GM10248 (cell line): ENCODE measurements at regions not wholly inside any gene's neighbourhood (a gene's known extent, or its start where the extent isn't known, plus 50 kb on each side); places are given as distances from the start of the nearest gene placed in this dataset.
"Not testable (repeated sequence)": the region's sequence is repeated elsewhere in the genome, so short reads cannot be mapped to it uniquely, and the experiment has no call there.

Experiments used
- CTCF ChIA-PET: fragments of 300-600 bp; sonication (Branson Sonifier 250); formaldehyde crosslinking; extraction: SDS; loops from one replicate; lab custom pipeline; 2021; ENCODE audit warnings: antibody characterized with exemption; lab: Yijun Ruan, JAX
- POLR2A ChIA-PET: fragments of 350-650 bp; sonication (Branson Sonifier 250); formaldehyde crosslinking; extraction: SDS; loops from one replicate; lab custom pipeline; 2020; ENCODE audit warnings: antibody characterized with exemption; lab: Yijun Ruan, JAX
- DNase-seq: peaks from one replicate; pipeline ENCODE4 v3.0.0; 2012; ENCODE audit errors: extremely low spot score
- TF ChIP-seq, protein P1 (sequence below): IDR thresholded peaks from 2 replicates; pipeline ENCODE4 v1.5.1; 2012; ENCODE audit warnings: mild to moderate bottlenecking, low read depth; ENCODE audit errors: extremely low read depth, missing control alignments, control extremely low read depth

DNA sequence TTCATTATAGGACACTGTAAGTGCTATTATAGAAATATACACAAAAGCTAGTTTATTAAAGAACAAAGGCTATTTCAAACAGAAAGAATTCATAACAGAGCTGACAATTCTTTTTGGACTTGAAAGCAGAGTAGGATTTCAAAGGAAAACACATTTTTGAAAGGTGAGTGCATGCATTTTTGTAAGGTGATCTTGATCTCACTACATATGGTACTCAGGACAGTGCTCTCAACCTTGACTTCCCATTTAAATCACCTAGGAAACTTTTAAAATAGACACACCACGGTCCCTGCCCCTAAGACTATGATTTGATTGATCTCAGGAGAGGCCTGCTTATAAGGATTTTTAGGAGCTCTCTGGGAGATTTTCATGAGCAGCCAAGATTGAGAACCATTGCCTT is 1362.0 kb downstream of the CDH8 start:
- ChIA-PET POLR2A (no interaction called here), CTCF (no interaction called here)
- TF ChIP-seq, protein P1, sequence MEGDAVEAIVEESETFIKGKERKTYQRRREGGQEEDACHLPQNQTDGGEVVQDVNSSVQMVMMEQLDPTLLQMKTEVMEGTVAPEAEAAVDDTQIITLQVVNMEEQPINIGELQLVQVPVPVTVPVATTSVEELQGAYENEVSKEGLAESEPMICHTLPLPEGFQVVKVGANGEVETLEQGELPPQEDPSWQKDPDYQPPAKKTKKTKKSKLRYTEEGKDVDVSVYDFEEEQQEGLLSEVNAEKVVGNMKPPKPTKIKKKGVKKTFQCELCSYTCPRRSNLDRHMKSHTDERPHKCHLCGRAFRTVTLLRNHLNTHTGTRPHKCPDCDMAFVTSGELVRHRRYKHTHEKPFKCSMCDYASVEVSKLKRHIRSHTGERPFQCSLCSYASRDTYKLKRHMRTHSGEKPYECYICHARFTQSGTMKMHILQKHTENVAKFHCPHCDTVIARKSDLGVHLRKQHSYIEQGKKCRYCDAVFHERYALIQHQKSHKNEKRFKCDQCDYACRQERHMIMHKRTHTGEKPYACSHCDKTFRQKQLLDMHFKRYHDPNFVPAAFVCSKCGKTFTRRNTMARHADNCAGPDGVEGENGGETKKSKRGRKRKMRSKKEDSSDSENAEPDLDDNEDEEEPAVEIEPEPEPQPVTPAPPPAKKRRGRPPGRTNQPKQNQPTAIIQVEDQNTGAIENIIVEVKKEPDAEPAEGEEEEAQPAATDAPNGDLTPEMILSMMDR: no peak
- DNase-seq: no peak

DNA sequence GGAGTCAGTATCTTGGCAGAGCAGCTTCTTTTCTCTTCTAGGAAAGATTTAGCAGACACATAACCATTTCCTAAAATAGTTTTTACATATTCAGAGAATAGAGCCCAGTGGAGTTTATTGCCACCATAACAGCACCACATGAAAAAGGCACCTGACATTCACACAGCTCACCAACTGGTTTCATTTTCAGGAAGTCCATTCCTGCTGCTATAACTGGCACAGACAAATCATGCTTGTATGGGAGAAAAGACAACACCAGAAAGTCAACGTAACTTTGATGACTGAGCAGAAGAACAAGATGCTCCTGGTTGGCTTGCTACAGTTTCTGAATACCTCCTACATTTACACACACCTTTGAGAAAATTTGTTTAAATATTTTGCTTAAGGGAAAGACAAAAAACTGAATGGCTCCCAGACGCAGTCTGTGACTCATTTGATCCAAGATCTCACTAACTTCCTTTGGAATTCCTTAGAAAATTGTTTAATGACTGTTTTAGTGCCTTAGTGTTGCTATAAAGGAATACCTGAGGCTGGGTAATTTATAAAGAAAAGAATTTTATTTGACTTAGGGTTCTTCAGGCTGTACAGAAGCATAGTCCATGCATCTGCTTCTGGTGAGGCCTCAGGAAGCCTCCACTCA is 1380.6 kb downstream of the CDH8 start:
- ChIA-PET CTCF (no interaction called here), POLR2A (no interaction called here)
- no peak for DNase-seq
- TF ChIP-seq, protein P1: no peak

DNA sequence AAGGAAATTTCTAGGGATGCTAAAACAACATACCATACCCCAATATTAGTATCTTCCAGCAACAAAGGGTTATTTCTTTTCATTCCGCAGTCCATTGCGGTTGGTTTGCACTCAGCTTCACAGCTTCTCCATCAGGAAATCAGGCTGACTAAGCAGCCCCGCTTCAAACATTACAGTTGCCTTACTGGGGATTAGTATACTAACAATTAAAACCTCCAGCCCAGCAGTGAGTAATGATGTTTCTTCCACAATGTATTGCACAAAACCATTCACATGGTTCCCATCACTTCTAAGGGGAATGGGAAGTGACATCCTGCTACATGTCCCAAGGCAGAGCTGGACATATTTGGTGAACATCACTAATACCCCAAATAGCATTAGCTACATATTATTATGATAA is 1384.9 kb downstream of the CDH8 start:
- CTCF ChIA-PET: no interaction called here
- TF ChIP-seq, protein P1: no peak
- POLR2A ChIA-PET: no interaction called here

DNA sequence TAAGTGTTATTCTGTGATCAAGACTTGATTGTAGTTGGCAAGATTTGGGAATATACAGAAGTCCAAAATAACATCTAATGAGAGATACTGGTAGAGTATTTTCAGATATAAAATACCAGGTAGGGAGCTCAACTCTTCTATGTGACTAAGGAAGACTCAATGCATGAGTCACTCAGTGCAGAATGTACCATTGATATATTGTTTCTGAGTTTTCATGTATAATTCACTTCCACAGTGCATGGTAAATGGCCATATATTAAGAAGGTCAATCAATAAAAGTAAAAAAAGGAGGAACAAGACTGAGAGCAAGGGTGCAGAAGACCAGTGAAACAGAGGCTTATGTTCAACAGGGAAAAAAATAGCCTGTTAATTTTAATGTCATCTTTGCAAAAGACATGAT is 1387.9 kb downstream of the CDH8 start:
- DNase-seq: no peak
- ChIA-PET POLR2A (no interaction called here), CTCF (no interaction called here)
- TF ChIP-seq, protein P1: no peak

More for the DNA sequence above, 1384.9 kb downstream of the CDH8 start:
- DNase-seq: no peak

DNA sequence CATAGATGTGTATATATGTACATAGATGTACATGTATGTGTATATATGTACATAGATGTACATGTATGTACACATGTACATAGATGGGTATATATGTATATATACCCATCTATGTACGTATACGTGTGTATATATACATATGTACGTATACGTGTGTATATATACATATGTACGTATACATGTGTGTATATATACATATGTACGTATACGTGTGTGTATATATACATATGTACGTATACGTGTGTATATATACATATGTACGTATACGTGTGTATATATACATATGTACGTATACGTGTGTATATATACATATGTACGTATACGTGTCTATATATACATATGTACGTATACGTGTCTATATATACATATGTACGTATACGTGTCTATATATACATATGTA is 1388.8 kb downstream of the CDH8 start:
- POLR2A ChIA-PET, DNase-seq, CTCF ChIA-PET: not testable (repeated sequence)

DNA sequence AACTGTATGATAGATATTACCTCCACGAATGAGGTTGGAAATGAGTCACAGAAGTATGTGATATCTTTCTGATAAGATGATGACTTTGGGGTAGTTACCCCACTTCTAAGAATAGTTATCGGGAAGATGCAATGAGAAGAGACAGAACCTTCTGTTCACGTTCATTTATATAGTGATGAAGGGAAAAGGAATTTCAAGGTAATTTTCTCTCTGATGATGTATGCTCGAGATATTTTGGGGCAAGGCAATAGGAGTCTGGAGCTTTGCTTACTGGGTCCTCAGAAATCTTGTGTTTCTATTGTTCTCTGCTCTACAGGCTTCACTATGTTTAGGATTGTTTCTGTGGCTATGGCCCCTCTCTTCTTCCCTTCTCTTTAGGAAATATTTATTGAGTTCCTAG is 1389.6 kb downstream of the CDH8 start:
- no peak for DNase-seq
- CTCF ChIA-PET: no interaction called here
- POLR2A ChIA-PET: no interaction called here
- TF ChIP-seq, protein P1: no peak

DNA sequence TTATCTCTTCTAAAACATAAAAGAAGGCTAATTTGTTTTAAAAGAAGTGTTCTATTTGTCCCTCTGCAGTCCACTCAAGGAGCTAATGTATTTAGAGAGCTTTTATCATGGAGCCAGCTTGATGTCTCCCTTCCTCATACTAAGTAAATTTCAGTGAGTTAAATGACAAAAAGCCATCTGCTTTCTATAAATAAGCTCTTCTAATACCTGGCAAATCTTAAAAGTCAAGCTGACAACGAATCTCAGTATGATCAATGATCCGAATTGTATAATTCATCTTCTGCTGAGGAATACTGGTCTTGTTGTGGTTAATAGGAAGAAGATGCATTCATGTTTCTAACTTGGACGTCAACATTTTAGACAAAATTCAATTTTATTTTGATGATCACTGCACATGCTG is 1390.7 kb downstream of the CDH8 start:
- no peak for DNase-seq
- ChIA-PET POLR2A (no interaction called here), CTCF (interaction anchor here (1.0 kb wide), 1 partner anchor 17 kb away, joined by 3 read pairs; no protein-coding TSS in a partner anchor)
- TF ChIP-seq, protein P1: no peak
